Activated CD8-positive, alpha-beta T cell treated with anti-CD3 and anti-CD28 coated beads for 36 hours (primary cell): ENCODE measurements at regions not wholly inside any gene's neighbourhood (a gene's known extent, or its start where the extent isn't known, plus 50 kb on each side); places are given as distances from the start of the nearest gene placed in this dataset.

ENCODE experiments used
- ATAC-seq: fragments of 200-7000 bp; cut with Tn5 transposase; one replicate; pipeline ENCODE4 v1.10.0; 2021; ENCODE audit warnings: mild to moderate bottlenecking, moderate library complexity
- CTCF ChIA-PET: fragments of 350-600 bp; sonication (Branson Sonifier 250); formaldehyde crosslinking; loops from one replicate; lab custom pipeline; 2021; ENCODE audit warnings: antibody characterized with exemption; lab: Charles Lee
- POLR2A ChIA-PET: fragments of 350-600 bp; sonication (Branson Sonifier 250); formaldehyde crosslinking; loops from one replicate; lab custom pipeline; 2021; ENCODE audit warnings: antibody characterized with exemption; lab: Charles Lee
- DNase-seq: peaks from one replicate; pipeline ENCODE4 v3.0.0-alpha.2; 2020
- H3K27ac Mint-ChIP-seq: one replicate; pipeline ENCODE4 v1.8.0; 2021; ENCODE audit warnings: mild to moderate bottlenecking, mixed read lengths
- H3K27me3 Mint-ChIP-seq: one replicate; pipeline ENCODE4 v1.8.0; 2021; ENCODE audit warnings: mixed read lengths
- H3K36me3 Mint-ChIP-seq: one replicate; pipeline ENCODE4 v1.8.0; 2021; ENCODE audit warnings: low read depth, mixed read lengths
- H3K4me1 Mint-ChIP-seq: one replicate; pipeline ENCODE4 v1.8.0; 2021; ENCODE audit warnings: low read depth, mixed read lengths
- H3K4me3 Mint-ChIP-seq: one replicate; pipeline ENCODE4 v1.8.0; 2021; ENCODE audit warnings: mild to moderate bottlenecking, moderate library complexity, mixed read lengths
- H3K9me3 Mint-ChIP-seq: one replicate; pipeline ENCODE4 v1.8.0; 2021; ENCODE audit warnings: mixed read lengths
- intact Hi-C: fragments of 100-400 bp; cut with micrococcal nuclease; formaldehyde crosslinking; loops from one replicate; pipeline ENCODE4 v1.10.0; 2022
- TF ChIP-seq, protein P1 (sequence below): fragments of 200-600 bp; IDR thresholded peaks from one replicate; pipeline ENCODE4 v1.8.0; 2022; ENCODE audit warnings: antibody characterized with exemption, mild to moderate bottlenecking

DNA sequence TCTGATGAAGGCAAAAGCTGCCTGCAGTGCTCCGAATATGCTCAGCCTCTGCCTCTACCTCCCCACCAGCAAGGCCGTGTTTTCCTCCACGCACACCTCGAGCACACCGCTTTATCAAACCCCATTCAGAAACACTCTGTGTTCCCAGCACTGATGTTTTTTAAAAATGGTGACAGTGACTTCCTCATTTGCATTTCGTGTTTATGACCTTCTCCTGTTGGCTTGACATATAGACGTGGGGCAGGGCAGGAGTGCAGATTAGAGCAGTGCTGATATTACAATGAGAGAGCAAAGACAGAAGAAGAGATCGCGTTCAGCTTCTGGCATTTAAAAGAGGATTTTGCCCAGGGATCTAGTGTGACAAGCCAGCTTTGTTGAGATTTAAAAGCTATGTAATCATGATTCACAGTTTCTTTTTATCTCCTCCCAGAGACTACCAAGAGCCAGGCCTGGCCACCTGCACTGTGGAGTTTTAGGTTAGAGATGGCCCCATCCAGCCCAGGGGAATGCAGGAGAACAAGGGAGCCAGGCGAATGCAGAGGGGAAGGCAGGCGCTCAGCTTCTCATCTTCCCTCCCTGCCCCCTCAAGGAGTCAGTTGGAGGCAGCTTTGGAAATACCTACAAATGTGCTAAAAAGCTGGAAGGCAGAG lies 61.5 kb upstream of the NEDD4L start:
- DNase-seq (no peak), ATAC-seq (no peak)
- TF ChIP-seq, protein P1, sequence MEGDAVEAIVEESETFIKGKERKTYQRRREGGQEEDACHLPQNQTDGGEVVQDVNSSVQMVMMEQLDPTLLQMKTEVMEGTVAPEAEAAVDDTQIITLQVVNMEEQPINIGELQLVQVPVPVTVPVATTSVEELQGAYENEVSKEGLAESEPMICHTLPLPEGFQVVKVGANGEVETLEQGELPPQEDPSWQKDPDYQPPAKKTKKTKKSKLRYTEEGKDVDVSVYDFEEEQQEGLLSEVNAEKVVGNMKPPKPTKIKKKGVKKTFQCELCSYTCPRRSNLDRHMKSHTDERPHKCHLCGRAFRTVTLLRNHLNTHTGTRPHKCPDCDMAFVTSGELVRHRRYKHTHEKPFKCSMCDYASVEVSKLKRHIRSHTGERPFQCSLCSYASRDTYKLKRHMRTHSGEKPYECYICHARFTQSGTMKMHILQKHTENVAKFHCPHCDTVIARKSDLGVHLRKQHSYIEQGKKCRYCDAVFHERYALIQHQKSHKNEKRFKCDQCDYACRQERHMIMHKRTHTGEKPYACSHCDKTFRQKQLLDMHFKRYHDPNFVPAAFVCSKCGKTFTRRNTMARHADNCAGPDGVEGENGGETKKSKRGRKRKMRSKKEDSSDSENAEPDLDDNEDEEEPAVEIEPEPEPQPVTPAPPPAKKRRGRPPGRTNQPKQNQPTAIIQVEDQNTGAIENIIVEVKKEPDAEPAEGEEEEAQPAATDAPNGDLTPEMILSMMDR: no peak
- intact Hi-C loops: no loop called here
- POLR2A ChIA-PET: interaction anchor here (1.3 kb wide), 1 partner anchor 24 kb away, joined by 3 read pairs; no protein-coding TSS in a partner anchor
- Mint-ChIP-seq H3K9me3 (no peaks in the 10 kb centered on the region), H3K4me1 (no peaks in the 10 kb centered on the region), H3K36me3 (no peaks in the 10 kb centered on the region), H3K27me3 (peaks cover 3% of the 10 kb centered on the region), H3K4me3 (no peak overlapping the region), H3K27ac (no peak overlapping the region)
- CTCF ChIA-PET: interaction anchor here (1.0 kb wide), 1 partner anchor 153 kb away, joined by 3 read pairs; no protein-coding TSS in a partner anchor

DNA sequence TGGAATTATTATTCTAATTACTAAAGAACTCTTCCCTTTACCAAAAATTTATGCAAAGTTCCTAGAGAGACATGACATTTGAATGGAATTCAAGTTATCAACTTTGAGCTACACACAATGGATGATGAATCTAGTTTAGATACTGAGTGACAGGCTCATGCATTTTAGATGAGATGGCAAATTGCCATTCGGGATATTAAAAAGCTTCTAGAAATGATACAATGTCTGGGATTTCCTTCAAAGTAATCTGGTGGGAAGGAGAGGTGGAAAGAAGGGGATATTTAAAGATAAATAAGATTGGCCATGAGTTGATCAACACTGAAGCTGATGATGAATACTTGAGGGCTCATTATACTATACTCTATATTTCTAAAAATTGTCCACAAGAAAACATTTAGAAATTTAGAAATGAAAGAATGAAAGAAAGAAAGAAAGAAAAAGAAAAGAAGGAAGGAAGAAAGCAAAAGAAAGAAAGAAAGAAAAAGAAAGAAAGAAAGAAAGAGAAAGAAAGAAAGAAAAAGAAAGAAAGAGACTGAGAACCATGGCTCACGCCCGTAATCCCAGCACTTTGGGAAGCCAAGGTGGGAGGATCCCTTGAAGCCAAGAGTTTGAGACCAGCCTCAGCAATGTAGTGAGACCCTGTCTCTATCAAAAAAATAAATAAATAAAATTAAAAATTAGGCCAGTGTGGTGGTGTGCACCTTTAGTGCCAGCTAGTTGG lies 62.6 kb upstream of the NEDD4L start:
- Mint-ChIP-seq H3K9me3 (no peaks in the 10 kb centered on the region), H3K4me1 (no peaks in the 10 kb centered on the region), H3K27me3 (peaks cover 3% of the 10 kb centered on the region), H3K27ac (no peak overlapping the region), H3K4me3 (no peak overlapping the region), H3K36me3 (no peaks in the 10 kb centered on the region)
- CTCF ChIA-PET: interaction anchor here (1.4 kb wide), 1 partner anchor 154 kb away, joined by 3 read pairs; no protein-coding TSS in a partner anchor
- POLR2A ChIA-PET: interaction anchor here (0.6 to 1.3 kb wide), 2 partner anchors 23 to 392 kb away, joined by 3 read pairs; no protein-coding TSS in a partner anchor
- no peak for ATAC-seq
- DNase-seq: no peak
- TF ChIP-seq, protein P1: no peak
- intact Hi-C loops: no loop called here

DNA sequence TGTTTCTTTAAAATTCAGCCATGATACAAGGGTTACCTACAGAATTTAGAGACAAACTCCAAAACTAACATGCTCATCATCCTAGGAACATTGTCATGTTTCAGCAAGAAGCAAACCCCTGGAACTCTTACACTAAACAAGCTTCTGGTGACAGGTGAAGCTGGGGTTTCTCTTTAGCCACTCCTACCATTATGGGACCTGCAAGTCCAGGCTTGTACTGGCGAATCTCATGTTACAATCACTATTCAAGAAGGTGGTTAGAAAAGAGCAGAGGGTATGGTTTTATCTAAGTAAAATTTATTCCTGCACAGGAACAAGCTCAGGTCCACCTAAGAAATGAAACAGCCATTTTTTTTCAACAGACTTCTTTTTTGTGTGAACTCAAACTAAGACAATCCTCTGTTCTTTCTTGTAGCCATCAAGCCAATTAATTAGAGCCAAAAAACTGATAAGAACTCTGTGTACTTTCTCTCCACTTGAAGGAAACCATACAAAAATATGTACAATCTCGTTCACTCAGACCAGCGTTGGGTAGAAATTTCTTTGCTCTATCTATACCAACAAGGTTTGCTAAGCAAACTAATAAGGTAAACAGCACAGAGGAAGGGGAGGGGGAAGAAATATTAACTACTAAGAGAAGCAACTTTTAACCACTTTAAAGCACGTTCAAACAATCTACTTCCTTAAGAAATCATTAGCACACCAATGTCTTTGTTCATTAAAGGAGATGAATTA lies 63.3 kb upstream of the NEDD4L start:
- ChIA-PET CTCF (interaction anchor here (1.2 to 1.4 kb wide), 2 partner anchors 141 to 155 kb away, joined by 3 to 5 read pairs; no protein-coding TSS in a partner anchor), POLR2A (interaction anchor here (0.6 kb wide), 1 partner anchor 391 kb away, joined by 3 read pairs; no protein-coding TSS in a partner anchor)
- Mint-ChIP-seq H3K27me3 (peaks cover 6% of the 10 kb centered on the region), H3K4me1 (no peaks in the 10 kb centered on the region), H3K36me3 (no peaks in the 10 kb centered on the region), H3K27ac (no peak overlapping the region), H3K9me3 (no peaks in the 10 kb centered on the region), H3K4me3 (no peak overlapping the region)
- ATAC-seq: no peak
- intact Hi-C loops: no loop called here
- DNase-seq: no peak
- TF ChIP-seq, protein P1: no peak

DNA sequence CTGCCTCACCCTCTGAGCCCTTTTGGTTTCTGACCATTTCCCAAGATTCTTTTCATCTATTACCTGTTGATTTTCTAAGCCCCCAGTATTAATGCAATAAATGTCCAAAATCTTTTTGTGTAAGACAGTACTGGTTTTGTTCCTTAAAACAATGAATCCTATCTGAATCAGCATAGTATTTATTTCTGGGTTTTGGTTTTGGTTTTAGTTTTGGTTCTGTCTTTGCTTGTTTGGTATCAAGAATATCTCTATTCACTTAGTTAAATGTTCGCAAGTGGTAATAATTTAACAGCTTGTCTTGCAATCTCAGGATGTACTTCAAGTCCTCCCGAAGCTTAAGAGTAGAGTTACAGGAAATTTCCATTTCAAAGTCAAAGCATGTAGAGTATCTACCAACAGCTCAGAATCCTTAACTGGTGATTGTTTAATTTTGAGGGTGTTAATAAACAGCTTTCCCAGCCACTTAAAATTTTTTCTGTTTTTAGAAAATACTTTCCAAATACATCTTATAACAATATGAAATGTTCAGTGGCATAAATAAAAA lies 67.7 kb upstream of the NEDD4L start:
- intact Hi-C loops: no loop called here

More for the DNA sequence above, 67.7 kb upstream of the NEDD4L start:
- no peaks in the 10 kb centered on the region for H3K9me3 Mint-ChIP-seq
- ATAC-seq (no peak), DNase-seq (no peak)
- H3K27ac Mint-ChIP-seq: no peak overlapping the region
- H3K27me3 Mint-ChIP-seq: peaks cover 8% of the 10 kb centered on the region
- TF ChIP-seq, protein P1: no peak
- POLR2A ChIA-PET: no interaction called here
- CTCF ChIA-PET: interaction anchor here (1.2 to 1.4 kb wide), 2 partner anchors 94 to 145 kb away, joined by 3 to 4 read pairs; no protein-coding TSS in a partner anchor
- H3K36me3 Mint-ChIP-seq: no peaks in the 10 kb centered on the region
- H3K4me3 Mint-ChIP-seq: no peak overlapping the region
- no peaks in the 10 kb centered on the region for H3K4me1 Mint-ChIP-seq
